IMR-90 (cell line): ENCODE measurements at regions not wholly inside any gene's neighbourhood (a gene's known extent, or its start where the extent isn't known, plus 50 kb on each side); places are given as distances from the start of the nearest gene placed in this dataset.

Experiments used
- ATAC-seq: fragments of 200-7000 bp; cut with Tn5 transposase; 2 replicates; pipeline ENCODE4 v1.9.1; 2020; ENCODE audit warnings: low read depth, mild to moderate bottlenecking, moderate library complexity
- BruUV-seq: library from RNA; stranded (reverse); fragments of 400-500 nt; replicated peaks from 2 replicates; lab custom pipeline; 2021; lab: Mats Ljungman, UMichigan
- CTCF ChIA-PET: fragments of 300-600 bp; formaldehyde crosslinking; extraction: SDS; loops from one replicate; lab custom pipeline; 2021; ENCODE audit warnings: antibody characterized with exemption; lab: Yijun Ruan, JAX
- POLR2A ChIA-PET: fragments of 300-600 bp; sonication (Branson Sonifier 250); formaldehyde crosslinking; loops from one replicate; lab custom pipeline; 2022; ENCODE audit warnings: antibody characterized with exemption; ENCODE audit not compliant: unreplicated experiment; lab: Charles Lee
- DNase-seq: peaks from one replicate; pipeline ENCODE4 v3.0.0; 2013
- H2AFZ ChIP-seq: replicated peaks from 2 replicates; pipeline ENCODE3; 2013; ENCODE audit warnings: low read length, mild to moderate bottlenecking; ENCODE audit not compliant: poor library complexity
- H2AK5ac ChIP-seq: 2 replicates; pipeline ENCODE4 v1.6.1; 2013; ENCODE audit warnings: low read depth, low read length, inconsistent platforms
- H2AK9ac ChIP-seq: replicated peaks from 2 replicates; pipeline ENCODE3; 2013; ENCODE audit warnings: mild to moderate bottlenecking, low read depth, low read length, moderate library complexity; ENCODE audit not compliant: poor library complexity
- H2BK120ac ChIP-seq: 2 replicates; pipeline ENCODE4 v1.6.1; 2013; ENCODE audit warnings: low read depth, low read length, inconsistent platforms
- H2BK15ac ChIP-seq: 3 replicates; pipeline ENCODE4 v1.6.1; 2013; ENCODE audit warnings: low read depth, low read length, inconsistent platforms
- H2BK20ac ChIP-seq: 2 replicates; pipeline ENCODE4 v1.6.1; 2013; ENCODE audit warnings: low read depth, mild to moderate bottlenecking, inconsistent platforms, low read length, moderate library complexity
- H2BK5ac ChIP-seq: 2 replicates; pipeline ENCODE4 v1.6.1; 2013; ENCODE audit warnings: mild to moderate bottlenecking, low read depth, low read length, inconsistent platforms; ENCODE audit not compliant: poor library complexity, severe bottlenecking
- H3K14ac ChIP-seq: replicated peaks from 2 replicates; pipeline ENCODE4 v1.6.1; 2013; ENCODE audit warnings: low read depth, low read length, inconsistent platforms
- H3K18ac ChIP-seq: 2 replicates; pipeline ENCODE4 v1.6.1; 2013; ENCODE audit warnings: low read depth, low read length, control low read depth
- H3K23ac ChIP-seq: 2 replicates; pipeline ENCODE4 v1.6.1; 2013; ENCODE audit warnings: low read depth, low read length, inconsistent platforms
- H3K27ac ChIP-seq: 2 replicates; pipeline ENCODE4 v1.5.1; 2013; ENCODE audit warnings: mild to moderate bottlenecking, control low read depth, low read length; ENCODE audit not compliant: insufficient read depth
- H3K27me3 ChIP-seq: 2 replicates; pipeline ENCODE4 v1.6.1; 2013; ENCODE audit warnings: low read length; ENCODE audit not compliant: control insufficient read depth, insufficient read depth
- H3K36me3 ChIP-seq: 2 replicates; pipeline ENCODE4 v1.6.1; 2013; ENCODE audit warnings: low read length, mixed read lengths; ENCODE audit not compliant: control insufficient read depth, insufficient read depth
- H3K4ac ChIP-seq: 2 replicates; pipeline ENCODE4 v1.6.1; 2013; ENCODE audit warnings: low read depth, low read length, inconsistent platforms
- H3K4me1 ChIP-seq: 2 replicates; pipeline ENCODE4 v1.6.1; 2013; ENCODE audit warnings: low read length, mixed read lengths; ENCODE audit not compliant: control insufficient read depth, insufficient read depth
- H3K4me2 ChIP-seq: 2 replicates; pipeline ENCODE4 v1.6.1; 2013; ENCODE audit warnings: low read depth, mild to moderate bottlenecking, control low read depth, low read length, moderate library complexity
- H3K4me3 ChIP-seq: 2 replicates; pipeline ENCODE4 v1.5.1; 2013; ENCODE audit warnings: low read depth, mild to moderate bottlenecking, control low read depth, low read length, moderate library complexity; ENCODE audit not compliant: insufficient read depth
- H3K56ac ChIP-seq: 2 replicates; pipeline ENCODE4 v1.6.1; 2013; ENCODE audit warnings: low read length, inconsistent platforms; ENCODE audit not compliant: insufficient read depth; ENCODE audit errors: extremely low read depth
- H3K79me1 ChIP-seq, 2 experiments: 2 replicates each; pipeline ENCODE4 v1.6.1; 2013; ENCODE audit warnings: low read length in 2 of 2, inconsistent platforms in 1 of 2, low read depth in 1 of 2
- H3K9ac ChIP-seq: 2 replicates; pipeline ENCODE4 v1.6.1; 2013; ENCODE audit warnings: low read depth, low read length, control low read depth
- H3K9me1 ChIP-seq: 2 replicates; pipeline ENCODE4 v1.6.1; 2013; ENCODE audit warnings: low read length, inconsistent platforms; ENCODE audit not compliant: insufficient read depth
- H3K9me3 ChIP-seq: 2 replicates; pipeline ENCODE4 v1.6.1; 2013; ENCODE audit warnings: low read length; ENCODE audit not compliant: control insufficient read depth, insufficient read depth
- H4K20me1 ChIP-seq: 2 replicates; pipeline ENCODE4 v1.6.1; 2013; ENCODE audit warnings: low read length, inconsistent platforms; ENCODE audit not compliant: insufficient read depth
- H4K5ac ChIP-seq: 2 replicates; pipeline ENCODE4 v1.6.1; 2013; ENCODE audit warnings: mild to moderate bottlenecking, low read depth, low read length, control low read depth
- H4K8ac ChIP-seq, 2 experiments: 2 replicates each; pipeline ENCODE4 v1.6.1; 2013; ENCODE audit warnings: low read depth in 2 of 2, low read length in 2 of 2, control low read depth in 1 of 2, inconsistent platforms in 1 of 2
- H4K91ac ChIP-seq: 2 replicates; pipeline ENCODE4 v1.6.1; 2013; ENCODE audit warnings: low read depth, low read length, inconsistent platforms; ENCODE audit not compliant: insufficient read depth
- BHLHE40 ChIP-seq: fragments of 150-350 bp; IDR thresholded peaks from 2 replicates; pipeline ENCODE4 v1.6.1; 2016; ENCODE audit warnings: mild to moderate bottlenecking, low read depth, low read length
- CEBPB ChIP-seq: IDR thresholded peaks from 2 replicates; pipeline ENCODE4 v1.6.1; 2012; ENCODE audit warnings: low read depth, low read length, improper control_type of control experiment
- NFE2L2 ChIP-seq: fragments of 150-350 bp; IDR thresholded peaks from 2 replicates; pipeline ENCODE4 v1.6.1; 2016; ENCODE audit warnings: low read depth, mild to moderate bottlenecking, low read length
- RCOR1 ChIP-seq: IDR thresholded peaks from 2 replicates; pipeline ENCODE4 v1.6.1; 2012; ENCODE audit warnings: mild to moderate bottlenecking, low read length, improper control_type of control experiment; ENCODE audit not compliant: insufficient replicate concordance
- RFX5 ChIP-seq: IDR thresholded peaks from 2 replicates; pipeline ENCODE4 v1.8.0; 2012; ENCODE audit warnings: low read depth, mild to moderate bottlenecking, low read length, moderate library complexity
- SMC3 ChIP-seq: fragments of 150-350 bp; IDR thresholded peaks from 2 replicates; pipeline ENCODE4 v1.6.1; 2016; ENCODE audit warnings: low read depth, mild to moderate bottlenecking, antibody characterized with exemption, low read length, moderate library complexity
- WGBS, 2 experiments: methylation state at CpG; one replicate each; pipeline versions ENCODE4 v1.1.5 to v1.1.7; 2013; ENCODE audit warnings: missing lambda C conversion rate in 2 of 2; ENCODE audit not compliant: insufficient read length in 1 of 2; ENCODE audit errors: extremely low coverage in 2 of 2; 5-methylcytosine and 5-hydroxymethylcytosine counted together
- dilution Hi-C: fragments of 300-500 bp; cut with HindIII; formaldehyde crosslinking; loops from one replicate; pipeline ENCODE4 v1.14.3; 2018; ENCODE audit warnings: low sequenced_read_pairs; ENCODE audit not compliant: unreplicated experiment
- in situ Hi-C: fragments of 300-500 bp; cut with MboI; formaldehyde crosslinking; loops from 3 replicates; pipeline ENCODE4 v1.14.3; 2019; ENCODE audit warnings: low sequenced_read_pairs, inconsistent platforms, mixed read lengths
- intact Hi-C: fragments of 100-400 bp; cut with micrococcal nuclease; formaldehyde crosslinking; loops from 2 replicates; pipeline ENCODE4 v1.10.0; 2022
- TF ChIP-seq, protein P1 (sequence below): conservative IDR thresholded peaks from 2 replicates; pipeline ENCODE4 v1.5.1; 2012; ENCODE audit warnings: mild to moderate bottlenecking, low read depth, low read length, improper control_type of control experiment

GRCh38 chr9:89732939-89733324, 128.1 kb downstream of the GADD45G start:
- BruUV-seq: no TSS peak
- Histone ChIP-seq H3K23ac (no peak overlapping the region), H2AK5ac (no peak overlapping the region), H3K4ac (no peak overlapping the region), H3K4me1 (no peaks in the 10 kb centered on the region), H2BK120ac (no peak overlapping the region), H2BK5ac (no peak overlapping the region), H3K9ac (no peak overlapping the region), H3K27ac (no peak overlapping the region), H4K5ac (no peak overlapping the region), H3K79me1 (no peaks in the 10 kb centered on the region), H3K4me2 (no peak overlapping the region), H3K14ac (no peak overlapping the region), H4K8ac (no peak overlapping the region), H3K27me3 (no peaks in the 10 kb centered on the region), H3K18ac (no peak overlapping the region), H3K9me1 (no peaks in the 10 kb centered on the region), H4K20me1 (no peaks in the 10 kb centered on the region), H3K36me3 (no peaks in the 10 kb centered on the region), H2BK15ac (no peak overlapping the region), H3K56ac (no peak overlapping the region), H2AK9ac (no peak overlapping the region), H4K91ac (no peak overlapping the region), H3K4me3 (no peak overlapping the region), H2BK20ac (no peak overlapping the region), H2AFZ (no peak overlapping the region), H3K9me3 (no peaks in the 10 kb centered on the region)
- CTCF ChIA-PET: interaction anchor here (0.6 kb wide), 1 partner anchor 373 kb away, joined by 4 read pairs; no protein-coding TSS in a partner anchor
- in situ Hi-C loops (no loop called here), dilution Hi-C loops (no loop called here), intact Hi-C loops (no loop called here)
- DNase-seq (no peak), ATAC-seq (no peak)
- TF ChIP-seq RFX5 (no peak), RCOR1 (no peak), SMC3 (no peak), NFE2L2 (no peak), BHLHE40 (no peak), CEBPB (no peak)
- TF ChIP-seq, protein P1, sequence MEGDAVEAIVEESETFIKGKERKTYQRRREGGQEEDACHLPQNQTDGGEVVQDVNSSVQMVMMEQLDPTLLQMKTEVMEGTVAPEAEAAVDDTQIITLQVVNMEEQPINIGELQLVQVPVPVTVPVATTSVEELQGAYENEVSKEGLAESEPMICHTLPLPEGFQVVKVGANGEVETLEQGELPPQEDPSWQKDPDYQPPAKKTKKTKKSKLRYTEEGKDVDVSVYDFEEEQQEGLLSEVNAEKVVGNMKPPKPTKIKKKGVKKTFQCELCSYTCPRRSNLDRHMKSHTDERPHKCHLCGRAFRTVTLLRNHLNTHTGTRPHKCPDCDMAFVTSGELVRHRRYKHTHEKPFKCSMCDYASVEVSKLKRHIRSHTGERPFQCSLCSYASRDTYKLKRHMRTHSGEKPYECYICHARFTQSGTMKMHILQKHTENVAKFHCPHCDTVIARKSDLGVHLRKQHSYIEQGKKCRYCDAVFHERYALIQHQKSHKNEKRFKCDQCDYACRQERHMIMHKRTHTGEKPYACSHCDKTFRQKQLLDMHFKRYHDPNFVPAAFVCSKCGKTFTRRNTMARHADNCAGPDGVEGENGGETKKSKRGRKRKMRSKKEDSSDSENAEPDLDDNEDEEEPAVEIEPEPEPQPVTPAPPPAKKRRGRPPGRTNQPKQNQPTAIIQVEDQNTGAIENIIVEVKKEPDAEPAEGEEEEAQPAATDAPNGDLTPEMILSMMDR: no peak
- WGBS, 2 experiments: no CpG with 5 or more reads among the region's 2 CpGs
- POLR2A ChIA-PET: no interaction called here
